ENCODE measurements at regions not wholly inside any gene's neighbourhood (a gene's known extent, or its start where the extent isn't known, plus 50 kb on each side); places are given as distances from the start of the nearest gene placed in this dataset.
"Not testable (repeated sequence)": the region's sequence is repeated elsewhere in the genome, so short reads cannot be mapped to it uniquely, and the experiment has no call there.

GRCh38 chr16:32461001-32461400, 207.9 kb downstream of the TP53TG3D start:
- H3K27ac Mint-ChIP-seq; H3K9me3 ChIP-seq (ENCODE audit: control extremely low read depth in 1 of 3, control insufficient read depth in 2 of 3, insufficient read depth in 1 of 3, low read length in 2 of 3); H3K9me3 Mint-ChIP-seq (ENCODE audit: insufficient read depth); H3K27me3 Mint-ChIP-seq; H3K4me3 Mint-ChIP-seq; H3K79me2 ChIP-seq (ENCODE audit: control insufficient read depth, insufficient read depth, low read length); H3K4me3 ChIP-seq (ENCODE audit: control extremely low read depth in 1 of 5, extremely low read depth in 1 of 5, insufficient read depth in 1 of 5, low read depth in 2 of 5, low read length in 4 of 5); H2AFZ ChIP-seq (ENCODE audit: insufficient read depth, low read depth, low read length, poor library complexity, severe bottlenecking); DNase-seq; H3K4me1 Mint-ChIP-seq; H3K36me3 ChIP-seq (replicated peaks in 1 of 2; ENCODE audit: control extremely low read depth in 1 of 2, control insufficient read depth in 1 of 2, extremely low read depth in 1 of 2, insufficient read depth in 2 of 2, low read length in 1 of 2); H3K27ac ChIP-seq (ENCODE audit: low read length in 2 of 2); H3K9ac ChIP-seq (ENCODE audit: low read length); intact Hi-C loops (cut with micrococcal nuclease); H3K4me1 ChIP-seq (ENCODE audit: control insufficient read depth in 2 of 2, insufficient read depth in 2 of 2, low read length in 2 of 2); CTCF ChIA-PET; H3K4me2 ChIP-seq (replicated peaks; ENCODE audit: low read depth, low read length, poor library complexity, severe bottlenecking); H4K20me1 ChIP-seq (ENCODE audit: control insufficient read depth, insufficient read depth, low read length, poor library complexity, severe bottlenecking); ATAC-seq (ENCODE audit: low read depth); H3K27me3 ChIP-seq (replicated peaks in 1 of 4; ENCODE audit: control extremely low read depth in 1 of 4, control insufficient read depth in 3 of 4, insufficient read depth in 4 of 4, low read length in 3 of 4); POLR2A ChIA-PET: not testable (repeated sequence)
- WGBS (ENCODE audit: insufficient coverage), result no CpG with 5 or more reads among the region's 7 CpGs

All from B cell (primary cell).